ENCODE measurements at regions not wholly inside any gene's neighbourhood (a gene's known extent, or its start where the extent isn't known, plus 50 kb on each side); places are given as distances from the start of the nearest gene placed in this dataset.

GRCh38 chr7:81605493-81605892 lies 164.4 kb downstream of the HGF start:
- peak; percentile 65 for DNase-seq

GRCh38 chr7:81604808-81605174 lies 165.1 kb downstream of the HGF start:
- DNase-seq = peak; percentile 49

- peak; percentile 89 for DNase-seq
Observed at GRCh38 chr7:81604075-81604807, 165.6 kb downstream of the HGF start.

- DNase-seq = no peak
Observed at GRCh38 chr7:81600608-81601007, 169.2 kb downstream of the HGF start.

- DNase-seq = no peak
Observed at GRCh38 chr7:81598951-81599350, 170.9 kb downstream of the HGF start.

GRCh38 chr7:81594767-81595166 lies 175.1 kb downstream of the HGF start:
- no peak for DNase-seq

- no peak for DNase-seq
Observed at GRCh38 chr7:81590131-81590530, 179.7 kb downstream of the HGF start.

- no peak for DNase-seq
Observed at GRCh38 chr7:81584667-81585066, 185.2 kb downstream of the HGF start.

- no peak for DNase-seq
Observed at GRCh38 chr7:81583882-81584533, 185.8 kb downstream of the HGF start.

- no peak for DNase-seq
Observed at GRCh38 chr7:81583090-81583489, 186.8 kb downstream of the HGF start.

- no peak for DNase-seq
Observed at GRCh38 chr7:81577642-81578340, 192.1 kb downstream of the HGF start.

GRCh38 chr7:81574723-81575326 lies 195.0 kb downstream of the HGF start:
- DNase-seq = no peak

GRCh38 chr7:81573932-81574331 lies 195.9 kb downstream of the HGF start:
- DNase-seq = no peak

GRCh38 chr7:81573128-81573527 lies 196.7 kb downstream of the HGF start:
- no peak for DNase-seq

- no peak for DNase-seq
Observed at GRCh38 chr7:81562581-81562980, 207.3 kb downstream of the HGF start.

GRCh38 chr7:81560708-81561107 lies 209.1 kb downstream of the HGF start:
- DNase-seq = no peak

- no peak for DNase-seq
Observed at GRCh38 chr7:81549484-81550016, 220.3 kb downstream of the HGF start.

- no peak for DNase-seq
Observed at GRCh38 chr7:81534996-81535395, 234.9 kb downstream of the HGF start.

- no peak for DNase-seq
Observed at GRCh38 chr7:81534446-81534845, 235.4 kb downstream of the HGF start.

GRCh38 chr7:81533931-81534330 lies 235.9 kb downstream of the HGF start:
- no peak for DNase-seq

- DNase-seq = no peak
Observed at GRCh38 chr7:81533426-81533825, 236.4 kb downstream of the HGF start.

GRCh38 chr7:81529785-81530184 lies 240.1 kb downstream of the HGF start:
- no peak for DNase-seq

GRCh38 chr7:81527651-81528050 lies 242.2 kb downstream of the HGF start:
- no peak for DNase-seq
